GM18867 (cell line): ENCODE measurements at regions not wholly inside any gene's neighbourhood (a gene's known extent, or its start where the extent isn't known, plus 50 kb on each side); places are given as distances from the start of the nearest gene placed in this dataset.
A peak's percentile ranks its signal among the peaks of the same experiment; 100 is the strongest.

ENCODE experiments used
- ATAC-seq: cut with Tn5 transposase; IDR thresholded peaks from one replicate; pipeline ENCODE4 v1.9.1; 2021; ENCODE audit warnings: mild to moderate bottlenecking, moderate library complexity; ENCODE audit not compliant: unreplicated experiment

- no peak for ATAC-seq
These were observed 394.8 kb downstream of the PTPRC start for GRCh38 chr1:199033661-199034060.

GRCh38 chr1:199038156-199038555 is 399.3 kb downstream of the PTPRC start:
- no peak for ATAC-seq

GRCh38 chr1:199040076-199040905 is 401.5 kb downstream of the PTPRC start:
- ATAC-seq = no peak

GRCh38 chr1:199041173-199041914 is 402.5 kb downstream of the PTPRC start:
- ATAC-seq = peak; percentile 100

GRCh38 chr1:199042193-199042592 is 403.4 kb downstream of the PTPRC start:
- ATAC-seq = no peak

- no peak for ATAC-seq
These were observed 405.4 kb downstream of the PTPRC start for GRCh38 chr1:199044191-199044590.

- ATAC-seq = no peak
These were observed 407.8 kb downstream of the PTPRC start for GRCh38 chr1:199046618-199047017.

- ATAC-seq = no peak
These were observed 415.9 kb downstream of the PTPRC start for GRCh38 chr1:199054694-199055093.

- ATAC-seq = no peak
These were observed 418.5 kb downstream of the PTPRC start for GRCh38 chr1:199057322-199057721.

- no peak for ATAC-seq
These were observed 419.4 kb downstream of the PTPRC start for GRCh38 chr1:199058281-199058680.

- no peak for ATAC-seq
These were observed 426.1 kb downstream of the PTPRC start for GRCh38 chr1:199064971-199065370.

GRCh38 chr1:199067483-199067882 is 428.6 kb downstream of the PTPRC start:
- ATAC-seq = peak; percentile 99

GRCh38 chr1:199071080-199071479 is 432.2 kb downstream of the PTPRC start:
- ATAC-seq = no peak

- no peak for ATAC-seq
These were observed 434.3 kb downstream of the PTPRC start for GRCh38 chr1:199073166-199073565.

- no peak for ATAC-seq
These were observed 437.0 kb downstream of the PTPRC start for GRCh38 chr1:199075792-199076191.

GRCh38 chr1:199079994-199080393 is 441.2 kb downstream of the PTPRC start:
- no peak for ATAC-seq

GRCh38 chr1:199081739-199082138 is 442.9 kb downstream of the PTPRC start:
- peak; percentile 85 for ATAC-seq

- ATAC-seq = no peak
These were observed 444.0 kb downstream of the PTPRC start for GRCh38 chr1:199082778-199083389.

- ATAC-seq = no peak
These were observed 444.8 kb downstream of the PTPRC start for GRCh38 chr1:199083680-199084079.

- ATAC-seq = no peak
These were observed 445.5 kb downstream of the PTPRC start for GRCh38 chr1:199084293-199084692.

GRCh38 chr1:199085903-199086302 is 447.1 kb downstream of the PTPRC start:
- no peak for ATAC-seq

- ATAC-seq = no peak
These were observed 448.3 kb downstream of the PTPRC start for GRCh38 chr1:199087144-199087543.
